Esophagus squamous epithelium (tissue), 5 donors: ENCODE measurements at regions not wholly inside any gene's neighbourhood (a gene's known extent, or its start where the extent isn't known, plus 50 kb on each side); places are given as distances from the start of the nearest gene placed in this dataset.

ENCODE experiments used
- DNase-seq: peaks from one replicate; lab custom pipeline; 2025; lab: John Stamatoyannopoulos, UW
- H3K27ac ChIP-seq, 4 donors: fragments of 200-600 bp; sonication (generic); one replicate each; pipeline ENCODE4 v1.5.1; 2016 to 2019; ENCODE audit warnings: mild to moderate bottlenecking in 1 of 4
- H3K27me3 ChIP-seq, 4 donors: fragments of 200-600 bp; sonication (generic); 1 replicate in 3 of 4; 2 replicates in 1 of 4; pipeline versions ENCODE4 v1.5.1 to v1.6.0; 2017 to 2021; ENCODE audit warnings: antibody characterized with exemption in 1 of 4
- H3K36me3 ChIP-seq, 3 donors: fragments of 200-600 bp; sonication (generic); one replicate each; pipeline ENCODE4 v1.5.1; 2016 to 2019
- H3K4me1 ChIP-seq, 3 donors: fragments of 200-600 bp; sonication (generic); one replicate each; pipeline ENCODE4 v1.5.1; 2017 to 2019
- H3K4me3 ChIP-seq, 4 donors: fragments of 200-600 bp; sonication (generic); 1 replicate in 3 of 4; 2 replicates in 1 of 4; pipeline ENCODE4 v1.5.1; 2016 to 2019; ENCODE audit warnings: mild to moderate bottlenecking in 2 of 4, moderate library complexity in 1 of 4
- H3K9me3 ChIP-seq, 3 donors: fragments of 200-600 bp; sonication (generic); one replicate each; pipeline ENCODE4 v1.5.1; 2016 to 2019
- CTCF ChIP-seq, 6 experiments: fragments of 450-650 bp in 4 of 6; fragments of 200-600 bp in 2 of 6; sonication (generic) in 2 of 6; IDR thresholded peaks; one replicate each; pipeline ENCODE4 v1.5.1; 2016 to 2019; ENCODE audit warnings: antibody characterized with exemption in 6 of 6, mild to moderate bottlenecking in 4 of 6, moderate library complexity in 4 of 6
- POLR2A ChIP-seq, 4 donors: fragments of 450-650 bp; IDR thresholded peaks; one replicate each; pipeline ENCODE4 v1.6.1; 2017; ENCODE audit warnings: antibody characterized with exemption in 4 of 4, mild to moderate bottlenecking in 4 of 4, moderate library complexity in 3 of 4
- WGBS, 2 donors: methylation state at CpG; one replicate each; pipeline ENCODE4 v1.1.5; 2018; 5-methylcytosine and 5-hydroxymethylcytosine counted together
- intact Hi-C: fragments of 100-400 bp; cut with DNase I; formaldehyde crosslinking; loops from one replicate; pipeline ENCODE4 v1.15.0; 2022
- donor health status: DM: yes; HTN: yes; CAD: no.

- intact Hi-C loops, result no loop called here
- Histone ChIP-seq H3K27me3 (no peaks in the 10 kb centered on the region), H3K4me3 (no peak overlapping the region), H3K27ac (no peak overlapping the region), H3K36me3 (no peaks in the 10 kb centered on the region), H3K9me3 (peaks cover 0 to 11% (median 6%) of the 10 kb centered on the region in 3 donors), H3K4me1 (no peaks in the 10 kb centered on the region)
- no peak for DNase-seq
- no peak for TF ChIP-seq CTCF (IDR thresholded peaks at IDR 0.05)
- no peak for TF ChIP-seq POLR2A (IDR thresholded peaks at IDR 0.05)
- WGBS, 2 donors, result 91% methylated on average over 4 of the region's 7 CpGs; no CpG with 5 or more reads in 1 of the 2 donors
Observed at GRCh38 chr5:28575368-28575767, 1537.0 kb upstream of the CDH9 start.

- TF ChIP-seq CTCF (IDR thresholded peaks at IDR 0.05), result no peak
- TF ChIP-seq POLR2A (IDR thresholded peaks at IDR 0.05), result no peak
- no peak for DNase-seq
- no peaks in the 10 kb centered on the region for H3K36me3 ChIP-seq
- no peak overlapping the region for H3K27ac ChIP-seq
- 69 to 91% methylated on average over 1 of the region's 1 CpG for WGBS, 2 donors
- H3K4me1 ChIP-seq, result no peaks in the 10 kb centered on the region
- H3K27me3 ChIP-seq, result no peaks in the 10 kb centered on the region
- H3K4me3 ChIP-seq, result no peak overlapping the region
- intact Hi-C loops, result no loop called here
- peaks cover 0 to 11% (median 6%) of the 10 kb centered on the region in 3 donors for H3K9me3 ChIP-seq
Observed at GRCh38 chr5:28574606-28575005, 1536.2 kb upstream of the CDH9 start.

GRCh38 chr5:28567048-28567447, 1528.7 kb upstream of the CDH9 start:
- WGBS, 2 donors, result 80 to 87% methylated on average over 6 of the region's 6 CpGs
- Histone ChIP-seq H3K4me1 (no peaks in the 10 kb centered on the region), H3K9me3 (peaks cover 0 to 2% (median 0%) of the 10 kb centered on the region in 3 donors), H3K27ac (no peak overlapping the region), H3K4me3 (no peak overlapping the region), H3K27me3 (no peaks in the 10 kb centered on the region), H3K36me3 (no peaks in the 10 kb centered on the region)
- TF ChIP-seq CTCF (IDR thresholded peaks at IDR 0.05) (no peak), POLR2A (IDR thresholded peaks at IDR 0.05) (no peak)
- intact Hi-C loops, result no loop called here
- DNase-seq, result no peak

- Histone ChIP-seq H3K36me3 (no peaks in the 10 kb centered on the region), H3K4me1 (no peaks in the 10 kb centered on the region), H3K27me3 (no peaks in the 10 kb centered on the region), H3K9me3 (peaks cover 0 to 13% (median 0%) of the 10 kb centered on the region in 3 donors), H3K27ac (no peak overlapping the region), H3K4me3 (no peak overlapping the region)
- DNase-seq, result no peak
- TF ChIP-seq CTCF (IDR thresholded peaks at IDR 0.05) (no peak), POLR2A (IDR thresholded peaks at IDR 0.05) (no peak)
- intact Hi-C loops, result no loop called here
Observed at GRCh38 chr5:28561522-28561921, 1523.1 kb upstream of the CDH9 start.

- DNase-seq, result no peak
- TF ChIP-seq POLR2A (IDR thresholded peaks at IDR 0.05), result no peak
- no peak for TF ChIP-seq CTCF (IDR thresholded peaks at IDR 0.05)
- H3K9me3 ChIP-seq, result peaks cover 0 to 13% (median 0%) of the 10 kb centered on the region in 3 donors
- H3K4me3 ChIP-seq, result no peak overlapping the region
- intact Hi-C loops, result no loop called here
- H3K4me1 ChIP-seq, result no peaks in the 10 kb centered on the region
- WGBS, 2 donors, result 26 to 47% methylated on average over 1 of the region's 1 CpG
- no peaks in the 10 kb centered on the region for H3K36me3 ChIP-seq
- H3K27me3 ChIP-seq, result no peaks in the 10 kb centered on the region
- H3K27ac ChIP-seq, result no peak overlapping the region
Observed at GRCh38 chr5:28558196-28558595, 1519.8 kb upstream of the CDH9 start.
